ENCODE measurements at regions not wholly inside any gene's neighbourhood (a gene's known extent, or its start where the extent isn't known, plus 50 kb on each side); places are given as distances from the start of the nearest gene placed in this dataset.

DNA sequence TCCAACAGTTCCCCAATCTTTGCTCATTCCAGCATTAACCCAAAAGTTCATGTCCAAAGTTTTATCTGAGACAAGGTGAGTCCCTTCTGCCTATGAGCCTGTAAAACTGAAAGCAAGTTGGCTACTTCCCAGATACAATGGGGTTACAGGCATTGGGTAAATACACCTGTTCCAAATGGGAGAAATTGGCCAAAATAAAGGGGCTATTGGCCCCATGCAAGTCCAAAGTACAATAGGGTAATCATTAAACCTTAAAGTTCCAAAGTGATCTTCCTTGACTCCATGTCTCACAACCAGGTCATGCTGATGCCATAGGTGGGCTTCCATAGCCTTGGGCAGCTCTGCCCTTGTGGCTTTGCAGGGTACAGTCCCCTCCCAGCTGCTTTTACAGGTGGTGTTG lies 511.7 kb upstream of the KLHL4 start:
- Histone ChIP-seq H3K4me2 (ENCODE audit: low read length) (no peak overlapping the region), H3K27ac (ENCODE audit: low read length) (no peak overlapping the region), H3K27me3 (ENCODE audit: insufficient read depth, low read depth, low read length) (no peaks in the 10 kb centered on the region), H3K4me3 (ENCODE audit: low read length) (no peak overlapping the region), H3K9me3 (ENCODE audit: low read length) (no peaks in the 10 kb centered on the region), H3K9me2 (ENCODE audit: insufficient read depth, low read length) (no peaks in the 10 kb centered on the region), H4K20me1 (ENCODE audit: insufficient read depth) (no peaks in the 10 kb centered on the region), H3F3A (ENCODE audit: insufficient read depth, low read length, poor library complexity, severe bottlenecking) (no peaks in the 10 kb centered on the region), H3K36me3 (ENCODE audit: insufficient read depth, low read length) (no peaks in the 10 kb centered on the region), H2AFZ (ENCODE audit: low read depth, low read length) (no peak overlapping the region), H3K79me2 (replicated peaks; ENCODE audit: insufficient read depth, low read length) (no peaks in the 10 kb centered on the region), H3K9ac (ENCODE audit: low read length) (no peak overlapping the region)
- TF ChIP-seq POLR2AphosphoS5 (IDR thresholded peaks at IDR 0.05) (no peak), MXI1 (conservative IDR thresholded peaks at IDR 0.05; ENCODE audit: poor library complexity, severe bottlenecking) (no peak), RAD21 (conservative IDR thresholded peaks at IDR 0.05) (no peak), SMC3 (conservative IDR thresholded peaks at IDR 0.05; ENCODE audit: poor library complexity) (no peak)

DNA sequence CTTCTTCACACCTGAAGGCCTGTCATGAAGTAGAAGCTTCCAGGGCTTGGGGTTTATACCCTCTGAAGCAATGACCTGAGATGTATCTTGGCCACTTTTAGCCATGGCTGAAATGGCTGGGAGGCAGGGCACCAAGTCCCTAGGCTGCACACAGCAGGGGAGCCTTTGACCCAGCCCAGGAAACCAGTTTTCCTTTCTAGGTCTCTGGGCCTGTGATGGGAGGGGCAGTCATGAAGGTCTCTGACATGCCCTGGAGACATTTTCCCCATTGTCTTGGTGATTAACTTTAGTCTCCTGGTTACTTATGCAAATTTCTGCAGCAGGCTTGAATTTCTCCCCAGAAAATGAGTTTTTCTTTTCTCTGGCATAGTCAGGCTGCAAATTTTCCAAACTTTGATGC lies 511.0 kb upstream of the KLHL4 start:
- no peak overlapping the region for H3K27ac ChIP-seq (ENCODE audit: low read length)
- no peak overlapping the region for H3K4me2 ChIP-seq (ENCODE audit: low read length)
- no peaks in the 10 kb centered on the region for H4K20me1 ChIP-seq (ENCODE audit: insufficient read depth)
- H3K4me3 ChIP-seq (ENCODE audit: low read length): no peak overlapping the region
- no peaks in the 10 kb centered on the region for H3K9me2 ChIP-seq (ENCODE audit: insufficient read depth, low read length)
- H3K79me2 ChIP-seq (replicated peaks; ENCODE audit: insufficient read depth, low read length): no peaks in the 10 kb centered on the region
- H3F3A ChIP-seq (ENCODE audit: insufficient read depth, low read length, poor library complexity, severe bottlenecking): no peaks in the 10 kb centered on the region
- no peaks in the 10 kb centered on the region for H3K36me3 ChIP-seq (ENCODE audit: insufficient read depth, low read length)
- TF ChIP-seq, protein P1, sequence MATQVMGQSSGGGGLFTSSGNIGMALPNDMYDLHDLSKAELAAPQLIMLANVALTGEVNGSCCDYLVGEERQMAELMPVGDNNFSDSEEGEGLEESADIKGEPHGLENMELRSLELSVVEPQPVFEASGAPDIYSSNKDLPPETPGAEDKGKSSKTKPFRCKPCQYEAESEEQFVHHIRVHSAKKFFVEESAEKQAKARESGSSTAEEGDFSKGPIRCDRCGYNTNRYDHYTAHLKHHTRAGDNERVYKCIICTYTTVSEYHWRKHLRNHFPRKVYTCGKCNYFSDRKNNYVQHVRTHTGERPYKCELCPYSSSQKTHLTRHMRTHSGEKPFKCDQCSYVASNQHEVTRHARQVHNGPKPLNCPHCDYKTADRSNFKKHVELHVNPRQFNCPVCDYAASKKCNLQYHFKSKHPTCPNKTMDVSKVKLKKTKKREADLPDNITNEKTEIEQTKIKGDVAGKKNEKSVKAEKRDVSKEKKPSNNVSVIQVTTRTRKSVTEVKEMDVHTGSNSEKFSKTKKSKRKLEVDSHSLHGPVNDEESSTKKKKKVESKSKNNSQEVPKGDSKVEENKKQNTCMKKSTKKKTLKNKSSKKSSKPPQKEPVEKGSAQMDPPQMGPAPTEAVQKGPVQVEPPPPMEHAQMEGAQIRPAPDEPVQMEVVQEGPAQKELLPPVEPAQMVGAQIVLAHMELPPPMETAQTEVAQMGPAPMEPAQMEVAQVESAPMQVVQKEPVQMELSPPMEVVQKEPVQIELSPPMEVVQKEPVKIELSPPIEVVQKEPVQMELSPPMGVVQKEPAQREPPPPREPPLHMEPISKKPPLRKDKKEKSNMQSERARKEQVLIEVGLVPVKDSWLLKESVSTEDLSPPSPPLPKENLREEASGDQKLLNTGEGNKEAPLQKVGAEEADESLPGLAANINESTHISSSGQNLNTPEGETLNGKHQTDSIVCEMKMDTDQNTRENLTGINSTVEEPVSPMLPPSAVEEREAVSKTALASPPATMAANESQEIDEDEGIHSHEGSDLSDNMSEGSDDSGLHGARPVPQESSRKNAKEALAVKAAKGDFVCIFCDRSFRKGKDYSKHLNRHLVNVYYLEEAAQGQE (IDR thresholded peaks at IDR 0.05; ENCODE audit: borderline replicate concordance): no peak
- TF ChIP-seq EP300 (conservative IDR thresholded peaks at IDR 0.05; ENCODE audit: poor library complexity, severe bottlenecking): no peak
- TF ChIP-seq, protein P2, sequence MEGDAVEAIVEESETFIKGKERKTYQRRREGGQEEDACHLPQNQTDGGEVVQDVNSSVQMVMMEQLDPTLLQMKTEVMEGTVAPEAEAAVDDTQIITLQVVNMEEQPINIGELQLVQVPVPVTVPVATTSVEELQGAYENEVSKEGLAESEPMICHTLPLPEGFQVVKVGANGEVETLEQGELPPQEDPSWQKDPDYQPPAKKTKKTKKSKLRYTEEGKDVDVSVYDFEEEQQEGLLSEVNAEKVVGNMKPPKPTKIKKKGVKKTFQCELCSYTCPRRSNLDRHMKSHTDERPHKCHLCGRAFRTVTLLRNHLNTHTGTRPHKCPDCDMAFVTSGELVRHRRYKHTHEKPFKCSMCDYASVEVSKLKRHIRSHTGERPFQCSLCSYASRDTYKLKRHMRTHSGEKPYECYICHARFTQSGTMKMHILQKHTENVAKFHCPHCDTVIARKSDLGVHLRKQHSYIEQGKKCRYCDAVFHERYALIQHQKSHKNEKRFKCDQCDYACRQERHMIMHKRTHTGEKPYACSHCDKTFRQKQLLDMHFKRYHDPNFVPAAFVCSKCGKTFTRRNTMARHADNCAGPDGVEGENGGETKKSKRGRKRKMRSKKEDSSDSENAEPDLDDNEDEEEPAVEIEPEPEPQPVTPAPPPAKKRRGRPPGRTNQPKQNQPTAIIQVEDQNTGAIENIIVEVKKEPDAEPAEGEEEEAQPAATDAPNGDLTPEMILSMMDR (IDR thresholded peaks at IDR 0.05; ENCODE audit: poor library complexity, severe bottlenecking): no peak
- no peak for TF ChIP-seq MXI1 (conservative IDR thresholded peaks at IDR 0.05; ENCODE audit: poor library complexity, severe bottlenecking)
- TF ChIP-seq POLR2AphosphoS5 (IDR thresholded peaks at IDR 0.05): no peak
- H2AFZ ChIP-seq (ENCODE audit: low read depth, low read length): no peak overlapping the region
- no peaks in the 10 kb centered on the region for H3K27me3 ChIP-seq (ENCODE audit: insufficient read depth, low read depth, low read length)
- no peak overlapping the region for H3K9ac ChIP-seq (ENCODE audit: low read length)
- no peaks in the 10 kb centered on the region for H3K9me3 ChIP-seq (ENCODE audit: low read length)

DNA sequence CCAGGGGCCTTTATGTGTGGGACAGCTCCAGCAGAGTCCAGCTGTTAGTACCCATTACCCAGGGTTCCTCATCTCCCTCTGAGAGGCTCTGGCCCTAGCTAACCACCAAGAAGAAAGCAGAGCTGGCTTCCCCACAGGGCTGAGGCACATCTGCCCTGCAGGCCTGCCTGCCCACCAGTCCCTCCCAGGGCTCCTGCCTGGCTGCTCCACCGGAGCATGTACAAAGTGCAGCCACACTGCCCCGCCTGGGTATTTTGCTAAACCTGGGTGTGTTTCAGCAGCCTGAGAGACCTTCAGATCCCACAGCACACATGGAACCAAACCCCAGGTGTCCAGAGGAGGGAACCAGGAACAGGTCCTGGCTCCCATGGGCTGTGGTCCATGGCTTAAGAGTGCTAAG lies 500.4 kb upstream of the KLHL4 start:
- Histone ChIP-seq H4K20me1 (ENCODE audit: insufficient read depth) (no peaks in the 10 kb centered on the region), H3K4me3 (ENCODE audit: low read length) (no peak overlapping the region), H3K27me3 (ENCODE audit: insufficient read depth, low read depth, low read length) (no peaks in the 10 kb centered on the region), H3K27ac (ENCODE audit: low read length) (no peak overlapping the region), H3K36me3 (ENCODE audit: insufficient read depth, low read length) (no peaks in the 10 kb centered on the region), H3K4me2 (ENCODE audit: low read length) (no peak overlapping the region), H3K79me2 (replicated peaks; ENCODE audit: insufficient read depth, low read length) (no peaks in the 10 kb centered on the region), H3K9ac (ENCODE audit: low read length) (no peak overlapping the region), H3K9me3 (ENCODE audit: low read length) (no peaks in the 10 kb centered on the region), H3K9me2 (ENCODE audit: insufficient read depth, low read length) (no peaks in the 10 kb centered on the region), H3F3A (ENCODE audit: insufficient read depth, low read length, poor library complexity, severe bottlenecking) (no peaks in the 10 kb centered on the region), H2AFZ (ENCODE audit: low read depth, low read length) (no peak overlapping the region)
- TF ChIP-seq TAF1 (IDR thresholded peaks at IDR 0.05; ENCODE audit: low read depth) (no peak), SMC3 (conservative IDR thresholded peaks at IDR 0.05; ENCODE audit: poor library complexity) (no peak), MXI1 (conservative IDR thresholded peaks at IDR 0.05; ENCODE audit: poor library complexity, severe bottlenecking) (no peak), POLR2AphosphoS5 (IDR thresholded peaks at IDR 0.05) (no peak), EZH2 (IDR thresholded peaks at IDR 0.05; ENCODE audit: borderline replicate concordance, insufficient read depth, low read length, poor library complexity, severe bottlenecking) (no peak), RAD21 (conservative IDR thresholded peaks at IDR 0.05) (no peak), EP300 (conservative IDR thresholded peaks at IDR 0.05; ENCODE audit: poor library complexity, severe bottlenecking) (no peak)
- TF ChIP-seq, protein P1 (IDR thresholded peaks at IDR 0.05; ENCODE audit: borderline replicate concordance): no peak
- TF ChIP-seq, protein P2 (IDR thresholded peaks at IDR 0.05; ENCODE audit: poor library complexity, severe bottlenecking): no peak

All from neural cell (in vitro differentiated cells).